Lung (tissue), 11 donors: ENCODE measurements at regions not wholly inside any gene's neighbourhood (a gene's known extent, or its start where the extent isn't known, plus 50 kb on each side); places are given as distances from the start of the nearest gene placed in this dataset.

Experiments
- ATAC-seq: fragments of 200-7000 bp; cut with Tn5 transposase; one replicate; pipeline ENCODE4 v1.9.1; 2020; ENCODE audit warnings: moderate number of reproducible peaks; ENCODE audit not compliant: insufficient read depth, low FRiP score
- DNase-seq, 3 donors: peaks; one replicate each; pipeline ENCODE4 v3.0.0-alpha.2; 2013 to 2017
- H3K27ac ChIP-seq, 2 donors: one replicate each; pipeline ENCODE4 v1.5.1; 2013; ENCODE audit warnings: mild to moderate bottlenecking in 2 of 2, moderate library complexity in 2 of 2, control low read depth in 1 of 2, inconsistent platforms in 1 of 2, low read depth in 1 of 2, low read length in 1 of 2
- H3K27me3 ChIP-seq, 3 donors: one replicate each; pipeline ENCODE4 v1.5.1; 2013; ENCODE audit warnings: low read length in 2 of 3; ENCODE audit not compliant: control insufficient read depth in 3 of 3, insufficient read depth in 3 of 3
- H3K36me3 ChIP-seq, 4 donors: one replicate each; pipeline ENCODE4 v1.5.1; 2013; ENCODE audit warnings: low read length in 4 of 4, mild to moderate bottlenecking in 1 of 4, moderate library complexity in 1 of 4; ENCODE audit not compliant: control insufficient read depth in 4 of 4, insufficient read depth in 4 of 4
- H3K4me1 ChIP-seq, 5 donors: one replicate each; pipeline ENCODE4 v1.5.1; 2013; ENCODE audit warnings: low read length in 5 of 5, mild to moderate bottlenecking in 2 of 5, moderate library complexity in 1 of 5; ENCODE audit not compliant: control insufficient read depth in 5 of 5, insufficient read depth in 5 of 5
- H3K4me3 ChIP-seq: one replicate; pipeline ENCODE4 v1.5.1; 2013; ENCODE audit warnings: mild to moderate bottlenecking, control low read depth, moderate library complexity
- H3K9ac ChIP-seq, 2 donors: one replicate each; pipeline ENCODE4 v1.5.1; 2013; ENCODE audit warnings: low read length in 2 of 2, control low read depth in 1 of 2; ENCODE audit not compliant: insufficient read depth in 1 of 2
- H3K9me3 ChIP-seq, 4 donors: one replicate each; pipeline ENCODE4 v1.5.1; 2013; ENCODE audit warnings: low read length in 3 of 4, mild to moderate bottlenecking in 1 of 4, moderate library complexity in 1 of 4; ENCODE audit not compliant: control insufficient read depth in 4 of 4, insufficient read depth in 3 of 4
- CTCF ChIP-seq: IDR thresholded peaks from 2 replicates; pipeline ENCODE4 v1.5.1; 2012; ENCODE audit warnings: mild to moderate bottlenecking; ENCODE audit errors: control extremely low read depth, extremely low read depth
- WGBS, 2 donors: extraction: QIAGEN DNeasy Blood & Tissue Kit; methylation state at CpG; one replicate each; pipeline ENCODE4 v1.1.7; 2013; 5-methylcytosine and 5-hydroxymethylcytosine counted together
- donor health status: control.
- donor health status: control.
- donor health status: Bipolar disorder and iron deficiency.
- donor health status: healthy.
- donor health status: DM: yes; HTN: yes; CAD: no.

DNA sequence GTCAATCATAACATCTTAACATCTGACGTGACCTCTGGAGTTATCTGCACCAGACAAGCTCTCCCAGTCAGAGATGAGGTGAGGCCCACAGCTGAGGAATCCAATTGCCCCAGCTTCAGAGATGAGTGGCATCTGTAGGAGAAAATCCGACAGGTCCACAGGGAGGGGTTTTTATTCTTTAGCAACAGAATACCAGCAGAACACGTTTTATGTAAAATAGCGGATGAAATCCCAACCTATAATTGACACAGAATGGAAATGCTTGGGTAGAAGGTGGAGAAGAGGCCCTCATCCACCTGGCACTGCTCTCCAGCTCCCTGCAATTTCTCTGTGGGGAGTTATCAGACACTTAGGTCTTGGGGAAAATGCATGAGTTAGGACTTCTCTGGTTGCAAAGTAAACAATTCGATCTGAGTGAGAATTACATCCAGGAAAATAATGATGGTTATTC lies 144.2 kb upstream of the NRP1 start:
- 92 to 93% methylated on average over 5 of the region's 5 CpGs for WGBS, 2 donors
- Histone ChIP-seq H3K4me3 (no peak overlapping the region), H3K9ac (no peak overlapping the region), H3K27me3 (no peaks in the 10 kb centered on the region), H3K36me3 (no peaks in the 10 kb centered on the region), H3K27ac (no peak overlapping the region), H3K4me1 (peaks cover 0 to 24% (median 0%) of the 10 kb centered on the region in 5 donors), H3K9me3 (no peaks in the 10 kb centered on the region)
- DNase-seq (no peak), ATAC-seq (no peak)
- no peak for TF ChIP-seq CTCF

GRCh38 chr10:33478089-33478674 lies 143.7 kb upstream of the NRP1 start:
- Histone ChIP-seq H3K27me3 (no peaks in the 10 kb centered on the region), H3K9ac (no peak overlapping the region), H3K9me3 (no peaks in the 10 kb centered on the region), H3K4me3 (no peak overlapping the region), H3K27ac (no peak overlapping the region), H3K4me1 (peaks cover 0 to 19% (median 0%) of the 10 kb centered on the region in 5 donors), H3K36me3 (no peaks in the 10 kb centered on the region)
- WGBS, 2 donors: 87% methylated on average over 5 of the region's 5 CpGs
- no peak for TF ChIP-seq CTCF
- DNase-seq (no peak), ATAC-seq (no peak)

- Histone ChIP-seq H3K27ac (no peak overlapping the region), H3K27me3 (no peaks in the 10 kb centered on the region), H3K9me3 (no peaks in the 10 kb centered on the region), H3K4me1 (peaks cover 0 to 12% (median 0%) of the 10 kb centered on the region in 5 donors), H3K4me3 (no peak overlapping the region), H3K9ac (no peak overlapping the region), H3K36me3 (no peaks in the 10 kb centered on the region)
- peak in 2 of 3 donors; percentile 24 to 41 for DNase-seq
- 84 to 88% methylated on average over 7 of the region's 7 CpGs for WGBS, 2 donors
- ATAC-seq: no peak
- no peak for TF ChIP-seq CTCF
These were observed 143.0 kb upstream of the NRP1 start for GRCh38 chr10:33477291-33478088.
